RWPE1 (cell line): ENCODE measurements at regions not wholly inside any gene's neighbourhood (a gene's known extent, or its start where the extent isn't known, plus 50 kb on each side); places are given as distances from the start of the nearest gene placed in this dataset.

Experiments used
- CTCF ChIA-PET: fragments of 350-600 bp; sonication (Branson Sonifier 250); formaldehyde crosslinking; extraction: SDS; loops from one replicate; lab custom pipeline; 2021; lab: Yijun Ruan, JAX
- POLR2A ChIA-PET: fragments of 400-600 bp; formaldehyde crosslinking; extraction: SDS; loops from one replicate; lab custom pipeline; 2020; ENCODE audit warnings: antibody characterized with exemption; ENCODE audit not compliant: low non-redundant PET; lab: Yijun Ruan, JAX
- DNase-seq: peaks from one replicate; pipeline ENCODE4 v3.0.0; 2012; ENCODE audit warnings: low spot score
- H3K27ac ChIP-seq: fragments of 450-650 bp; 2 replicates; pipeline ENCODE4 v1.5.1; 2017
- TF ChIP-seq, protein P1 (sequence below): fragments of 450-650 bp; conservative IDR thresholded peaks from 2 replicates; pipeline ENCODE4 v1.5.1; 2017; ENCODE audit warnings: low read depth, mild to moderate bottlenecking

DNA sequence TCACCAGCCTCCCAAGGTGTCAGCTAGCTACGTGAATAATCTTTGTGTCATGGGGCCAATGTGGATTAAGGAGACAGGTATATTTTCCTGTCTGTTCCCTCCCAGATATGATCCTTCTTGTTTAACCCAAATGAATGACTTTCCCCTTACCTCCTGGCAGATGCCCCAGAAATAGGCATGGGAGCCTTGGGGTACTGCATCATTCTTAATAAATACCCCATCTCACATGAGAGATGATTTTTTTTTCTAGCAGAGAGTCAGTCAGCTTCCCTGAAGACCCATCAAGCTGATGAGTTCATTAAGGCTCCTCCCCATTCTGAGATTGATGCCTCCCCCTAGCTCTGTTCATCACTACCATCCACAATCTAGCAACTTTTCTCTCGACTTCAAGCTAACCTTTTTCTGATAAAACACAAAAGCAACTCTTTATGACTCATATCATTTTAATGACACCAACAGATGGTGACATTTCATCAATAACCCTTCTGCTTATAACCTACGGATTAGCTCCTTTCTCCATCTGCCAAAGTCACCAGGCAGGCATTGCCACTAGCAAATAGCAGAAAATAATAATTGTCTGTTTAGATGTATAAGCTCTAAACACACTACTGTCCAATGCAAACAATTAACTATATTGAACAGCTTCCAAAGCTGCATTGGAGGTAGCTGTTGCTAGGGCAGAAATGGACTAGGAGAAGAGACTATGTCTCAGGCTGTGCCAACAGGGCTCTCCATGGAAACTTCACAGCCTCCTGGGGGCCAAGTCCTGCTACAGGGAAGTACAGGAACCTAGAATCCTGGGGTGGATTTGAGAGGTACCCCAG is 143.7 kb downstream of the ACER2 start:
- TF ChIP-seq, protein P1, sequence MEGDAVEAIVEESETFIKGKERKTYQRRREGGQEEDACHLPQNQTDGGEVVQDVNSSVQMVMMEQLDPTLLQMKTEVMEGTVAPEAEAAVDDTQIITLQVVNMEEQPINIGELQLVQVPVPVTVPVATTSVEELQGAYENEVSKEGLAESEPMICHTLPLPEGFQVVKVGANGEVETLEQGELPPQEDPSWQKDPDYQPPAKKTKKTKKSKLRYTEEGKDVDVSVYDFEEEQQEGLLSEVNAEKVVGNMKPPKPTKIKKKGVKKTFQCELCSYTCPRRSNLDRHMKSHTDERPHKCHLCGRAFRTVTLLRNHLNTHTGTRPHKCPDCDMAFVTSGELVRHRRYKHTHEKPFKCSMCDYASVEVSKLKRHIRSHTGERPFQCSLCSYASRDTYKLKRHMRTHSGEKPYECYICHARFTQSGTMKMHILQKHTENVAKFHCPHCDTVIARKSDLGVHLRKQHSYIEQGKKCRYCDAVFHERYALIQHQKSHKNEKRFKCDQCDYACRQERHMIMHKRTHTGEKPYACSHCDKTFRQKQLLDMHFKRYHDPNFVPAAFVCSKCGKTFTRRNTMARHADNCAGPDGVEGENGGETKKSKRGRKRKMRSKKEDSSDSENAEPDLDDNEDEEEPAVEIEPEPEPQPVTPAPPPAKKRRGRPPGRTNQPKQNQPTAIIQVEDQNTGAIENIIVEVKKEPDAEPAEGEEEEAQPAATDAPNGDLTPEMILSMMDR: no peak
- H3K27ac ChIP-seq: no peak overlapping the region
- DNase-seq: no peak
- ChIA-PET CTCF (no interaction called here), POLR2A (no interaction called here)

DNA sequence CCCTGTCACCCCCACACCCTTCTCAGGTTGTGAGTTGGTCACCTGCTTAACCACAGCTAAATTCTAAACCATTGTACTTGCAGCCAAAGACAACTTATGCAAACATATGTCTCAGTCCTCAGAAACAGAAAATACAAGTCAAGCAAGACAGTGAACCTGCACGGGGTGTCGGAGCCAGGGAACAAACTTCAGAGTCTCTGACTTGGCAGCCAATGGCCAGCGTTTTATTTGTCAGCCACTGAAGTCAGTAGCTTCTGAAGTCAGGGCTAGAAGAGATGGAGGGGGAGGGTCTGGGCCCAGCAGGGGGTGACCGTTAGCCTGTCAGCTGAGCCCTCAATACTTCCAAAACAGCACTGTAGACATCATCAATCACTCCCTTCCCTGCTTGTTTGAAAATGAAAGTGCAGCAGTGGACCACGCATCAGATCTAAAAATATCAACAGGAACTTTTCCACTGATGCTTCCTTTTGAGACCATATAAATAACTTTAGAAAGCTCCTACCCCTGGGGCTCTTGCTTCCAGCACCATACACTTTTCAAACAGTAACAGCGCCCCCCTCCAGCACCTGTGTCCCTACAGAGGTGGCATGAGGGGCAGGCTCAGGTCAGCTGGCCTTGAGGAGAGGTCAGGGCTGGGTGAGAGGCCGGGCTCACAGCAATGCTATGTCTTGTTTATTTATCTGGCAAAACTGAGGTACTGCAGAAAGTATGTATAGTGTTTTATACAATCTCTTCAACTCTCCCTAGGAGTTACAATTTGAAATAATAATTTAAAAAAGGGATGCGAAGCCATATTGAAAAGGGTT is 142.5 kb downstream of the ACER2 start:
- CTCF ChIA-PET: interaction anchor here (0.7 kb wide), 1 partner anchor 83 kb away, joined by 3 read pairs; no protein-coding TSS in a partner anchor
- no peak overlapping the region for H3K27ac ChIP-seq
- POLR2A ChIA-PET: no interaction called here
- TF ChIP-seq, protein P1: no peak
- DNase-seq: no peak

DNA sequence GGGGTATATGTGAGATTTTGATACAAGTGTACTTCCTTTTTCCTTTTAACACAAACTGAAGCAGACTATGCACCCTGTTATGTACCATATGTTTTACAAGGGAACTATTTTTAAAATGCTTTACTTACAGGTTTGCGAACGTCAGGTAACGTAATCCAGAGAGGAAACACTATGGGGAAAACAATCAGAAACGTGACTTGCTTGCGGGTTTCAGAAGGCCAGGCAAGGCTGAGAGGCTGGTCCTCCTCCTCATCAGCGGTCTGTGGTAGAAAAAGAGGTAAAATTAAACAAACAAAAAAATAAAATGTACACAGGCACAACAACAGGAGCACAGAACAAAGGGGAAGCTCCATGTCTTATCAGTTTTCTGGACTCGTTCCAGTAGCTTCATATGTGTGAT is 141.2 kb downstream of the ACER2 start:
- no peak for DNase-seq
- no peak overlapping the region for H3K27ac ChIP-seq
- TF ChIP-seq, protein P1: no peak
- ChIA-PET POLR2A (no interaction called here), CTCF (interaction anchor here (0.7 kb wide), 1 partner anchor 129 kb away, joined by 5 read pairs; no protein-coding TSS in a partner anchor)

DNA sequence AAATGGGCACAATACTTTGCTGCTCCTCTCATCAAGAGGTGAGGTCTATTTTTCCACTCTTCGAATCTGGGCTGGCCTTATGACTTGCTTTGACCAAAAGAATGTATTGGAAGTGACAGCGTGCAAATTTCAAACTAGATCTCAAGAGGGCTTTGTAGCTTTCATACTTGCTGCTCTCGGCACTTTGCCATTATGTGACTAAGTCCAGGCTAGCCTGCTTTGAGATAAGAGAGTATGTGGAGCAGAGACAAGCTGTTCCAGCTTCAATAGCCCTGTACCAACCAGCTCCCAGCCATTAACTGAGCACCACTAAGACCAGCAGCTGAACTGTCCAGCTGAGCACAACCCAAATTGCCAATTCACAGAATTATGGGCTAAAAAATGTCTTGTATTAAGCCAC is 124.6 kb downstream of the ACER2 start:
- ChIA-PET CTCF (no interaction called here), POLR2A (interaction anchor here (0.6 kb wide), 1 partner anchor 10 kb away, joined by 3 read pairs; no protein-coding TSS in a partner anchor)
- TF ChIP-seq, protein P1: no peak
- DNase-seq: no peak
- H3K27ac ChIP-seq: no peak overlapping the region

DNA sequence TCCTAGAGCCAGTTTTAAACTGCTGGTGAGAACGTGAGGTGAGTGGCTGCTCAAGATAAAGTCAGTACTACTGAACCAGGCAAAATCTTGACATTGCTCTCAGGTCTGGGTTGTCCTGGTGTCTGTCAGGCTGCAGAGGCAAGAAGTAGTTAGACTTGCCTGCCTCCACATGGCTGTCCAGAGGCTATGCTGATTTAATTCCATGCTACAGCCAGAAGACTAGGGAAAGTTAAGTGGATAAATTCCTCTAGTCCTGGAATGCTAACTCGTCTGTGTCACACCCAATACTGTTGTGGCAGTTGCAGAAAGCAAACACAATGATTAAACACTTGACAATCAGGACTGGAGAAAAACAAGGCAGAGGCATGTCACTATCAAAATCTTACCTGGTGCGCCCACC is 118.9 kb downstream of the ACER2 start:
- CTCF ChIA-PET: interaction anchor here (0.9 kb wide), 1 partner anchor 114 kb away, joined by 4 read pairs; no protein-coding TSS in a partner anchor
- no peak overlapping the region for H3K27ac ChIP-seq
- TF ChIP-seq, protein P1: no peak
- POLR2A ChIA-PET: no interaction called here
- DNase-seq: no peak

DNA sequence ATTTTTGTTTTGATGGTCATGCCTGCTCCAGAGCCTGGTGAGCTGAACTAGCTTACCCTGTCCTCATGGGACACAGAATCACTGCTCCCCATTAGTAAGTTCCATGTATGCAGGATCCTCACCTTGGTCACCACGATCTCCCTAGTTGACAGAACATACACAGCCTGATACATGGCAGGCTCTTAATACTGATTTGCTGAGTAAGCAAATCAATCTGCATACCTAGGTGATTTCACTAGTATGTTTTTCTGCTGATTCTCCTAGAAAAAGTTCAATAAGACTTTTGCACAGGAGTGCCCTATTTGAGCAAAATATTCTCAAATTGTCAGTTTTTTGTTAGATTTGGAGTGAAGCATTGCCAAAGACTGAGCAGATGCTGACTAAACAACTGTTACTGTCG is 113.7 kb downstream of the ACER2 start:
- POLR2A ChIA-PET: no interaction called here
- TF ChIP-seq, protein P1: no peak
- CTCF ChIA-PET: no interaction called here
- H3K27ac ChIP-seq: no peak overlapping the region
- no peak for DNase-seq
